NCI-H1048 (cell line): ENCODE measurements at regions not wholly inside any gene's neighbourhood (a gene's known extent, or its start where the extent isn't known, plus 50 kb on each side); places are given as distances from the start of the nearest gene placed in this dataset.
"Not testable (repeated sequence)": the region's sequence is repeated elsewhere in the genome, so short reads cannot be mapped to it uniquely, and the experiment has no call there.

Experiments used
- DNase-seq: peaks from one replicate; lab custom pipeline; 2025; lab: John Stamatoyannopoulos, UW

DNA sequence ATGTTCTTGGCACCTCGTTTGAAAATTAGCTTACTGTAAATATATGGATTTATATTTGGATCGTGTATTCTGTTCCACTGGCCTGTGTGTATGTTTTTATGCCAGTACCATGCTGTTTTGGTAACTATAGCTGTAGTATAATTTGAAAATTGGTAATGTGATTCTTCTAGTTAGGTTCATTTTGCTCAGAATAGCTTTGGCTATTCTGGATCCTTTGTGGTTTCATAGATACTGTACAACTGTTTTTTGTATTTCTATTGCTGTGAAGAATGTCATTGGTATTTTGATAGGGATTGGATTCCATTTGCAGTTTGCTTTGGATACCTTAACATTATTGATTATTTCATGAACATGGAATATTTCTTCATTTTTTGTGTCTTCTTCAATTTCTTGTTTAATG lies 490.2 kb downstream of the BRINP3 start:
- no peak for DNase-seq

GRCh38 chr1:189992856-189993255 lies 484.8 kb downstream of the BRINP3 start:
- DNase-seq, result no peak

DNA sequence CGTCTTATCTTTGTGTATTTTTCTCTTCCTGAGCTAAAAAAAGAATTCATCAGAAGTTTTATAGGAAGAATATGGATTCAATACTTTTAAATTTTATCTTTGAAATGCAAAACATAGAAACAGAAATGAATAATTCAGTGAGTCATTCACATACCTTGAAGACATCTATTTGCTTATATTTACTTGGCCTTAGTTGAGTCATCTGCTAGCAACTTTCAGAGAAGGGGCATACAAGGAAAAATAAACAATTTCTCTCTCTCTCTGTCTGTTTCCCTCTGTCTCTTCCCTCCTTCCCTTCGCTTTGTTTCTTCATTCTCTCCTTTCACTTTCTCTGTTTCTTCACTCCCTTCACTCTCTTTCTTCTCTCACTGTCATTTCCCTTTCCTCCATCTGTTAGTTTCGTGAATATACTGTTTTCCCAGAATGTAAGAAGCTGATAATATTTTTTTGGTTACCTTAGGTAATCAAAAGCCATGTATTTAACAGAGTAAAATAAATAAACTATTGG lies 477.2 kb downstream of the BRINP3 start:
- no peak for DNase-seq

- no peak for DNase-seq
Observed at GRCh38 chr1:190001187-190001586, 476.5 kb downstream of the BRINP3 start.

DNA sequence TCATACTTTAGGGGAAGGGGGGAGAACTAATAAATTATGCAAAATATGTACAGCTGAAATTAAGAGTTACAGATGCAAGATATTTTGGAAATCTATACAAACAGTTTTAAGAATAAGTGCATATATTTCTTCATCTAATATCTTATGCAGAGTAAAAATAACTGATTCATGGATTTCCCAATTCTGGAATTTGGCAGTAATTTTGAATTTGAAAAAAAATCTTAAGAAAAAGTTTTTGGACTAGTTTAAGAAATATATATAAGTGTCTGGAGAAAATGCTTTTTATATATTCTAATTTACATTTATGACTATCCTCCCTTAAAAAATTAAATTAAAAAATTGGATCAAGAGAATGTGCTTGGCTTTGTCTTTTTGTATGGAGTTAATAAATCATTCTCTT lies 474.3 kb downstream of the BRINP3 start:
- DNase-seq, result no peak

DNA sequence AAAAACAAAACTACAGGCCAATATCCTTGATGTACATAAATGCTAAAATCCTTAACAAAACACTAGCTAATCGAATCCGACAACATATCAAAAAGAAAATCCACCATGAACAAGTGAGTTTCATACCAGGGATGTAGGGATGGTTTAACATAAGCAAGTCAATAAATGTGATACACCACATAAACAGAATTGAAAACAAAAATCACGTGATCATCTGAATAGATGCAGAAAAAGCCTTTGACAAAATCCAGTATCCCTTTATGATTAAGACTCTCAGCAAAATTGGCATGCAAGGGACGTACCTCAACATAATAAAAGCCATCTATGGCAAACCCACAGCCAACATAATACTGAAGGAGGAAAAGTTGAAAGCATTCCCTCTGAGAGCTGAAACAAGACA lies 466.1 kb downstream of the BRINP3 start:
- DNase-seq, result no peak

DNA sequence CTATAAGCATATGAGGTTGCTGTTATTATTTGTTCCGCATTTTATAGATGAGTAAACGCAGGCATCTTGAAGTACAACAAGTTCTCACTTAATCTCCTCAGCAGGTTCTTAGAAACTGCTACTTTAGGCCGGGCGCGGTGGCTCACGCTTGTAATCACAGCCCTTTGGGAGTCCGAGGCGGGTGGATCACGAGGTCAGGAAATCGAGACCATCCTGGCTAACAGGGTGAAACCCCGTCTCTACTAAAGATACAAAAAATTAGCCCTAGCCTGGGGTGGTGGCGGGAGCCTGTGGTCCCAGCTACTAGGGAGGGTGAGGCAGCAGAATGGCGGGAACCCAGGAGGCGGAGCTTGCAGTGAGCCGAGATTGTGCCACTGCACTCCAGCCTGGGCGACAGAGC lies 458.5 kb downstream of the BRINP3 start:
- not testable (repeated sequence) for DNase-seq

GRCh38 chr1:190019717-190020116 lies 457.9 kb downstream of the BRINP3 start:
- DNase-seq, result no peak

DNA sequence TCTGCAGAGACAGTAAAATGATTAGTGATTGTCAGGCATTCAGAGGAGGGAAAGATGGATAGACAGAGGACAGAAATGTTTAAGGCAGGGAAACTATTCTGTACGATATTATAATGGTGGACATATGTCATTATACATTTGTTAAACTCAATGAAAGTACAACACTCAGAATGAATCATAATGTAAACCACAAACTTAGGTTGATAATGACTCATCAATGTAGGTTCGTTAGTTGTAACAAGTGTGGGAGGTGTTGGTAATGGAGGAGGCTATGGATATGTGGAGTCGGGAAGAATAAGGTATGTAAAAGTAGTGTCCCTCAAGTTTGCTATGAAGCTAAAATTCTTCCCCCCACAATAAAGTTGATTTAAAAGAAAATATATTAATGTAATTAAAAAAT lies 455.0 kb downstream of the BRINP3 start:
- no peak for DNase-seq

- no peak for DNase-seq
Observed at GRCh38 chr1:190029441-190029840, 448.2 kb downstream of the BRINP3 start.

DNA sequence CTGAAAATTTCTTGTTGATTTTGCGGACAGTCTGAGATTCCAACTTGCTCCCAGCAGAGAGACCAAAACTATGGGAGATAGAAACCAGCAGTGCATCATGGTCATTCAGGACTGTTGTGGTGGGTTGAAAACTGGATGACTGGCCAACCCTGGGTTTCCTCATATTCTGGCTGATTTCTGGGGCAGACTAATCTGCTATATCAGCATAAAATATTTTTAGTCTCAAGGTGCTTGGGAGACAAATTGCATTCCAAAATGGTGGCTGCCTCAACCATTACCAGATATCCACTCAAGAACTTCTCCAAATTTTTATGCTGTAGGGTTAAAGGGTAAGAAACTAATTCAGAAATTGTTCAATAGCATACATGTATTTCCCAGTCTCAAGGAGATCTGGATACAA lies 434.0 kb downstream of the BRINP3 start:
- no peak for DNase-seq

DNA sequence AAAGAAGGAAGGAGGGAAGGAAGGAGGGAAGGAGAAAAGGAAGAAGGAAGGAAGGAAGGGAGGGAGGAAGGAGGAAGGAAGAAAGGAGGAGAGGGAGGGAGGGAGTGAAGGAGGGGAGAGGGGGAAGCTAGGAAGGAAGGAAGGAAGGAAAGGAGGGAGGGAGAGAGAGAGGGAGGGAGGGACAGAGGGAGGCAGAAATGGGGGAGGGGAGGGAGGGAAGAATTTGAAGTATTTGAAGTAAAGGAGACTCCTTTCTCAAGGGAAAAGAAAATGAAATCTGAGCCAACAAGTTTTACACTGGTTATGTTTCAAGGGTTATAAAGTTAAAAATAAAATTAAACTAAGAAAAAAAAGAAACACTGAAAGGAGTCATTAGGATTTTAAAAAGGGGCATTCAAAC lies 431.4 kb downstream of the BRINP3 start:
- no peak for DNase-seq
